DMS79 treated with DMSO at 0.1 percent for 48 hours (cell line): ENCODE measurements at regions not wholly inside any gene's neighbourhood (a gene's known extent, or its start where the extent isn't known, plus 50 kb on each side); places are given as distances from the start of the nearest gene placed in this dataset.
A peak's percentile ranks its signal among the peaks of the same experiment; 100 is the strongest.

Experiments
- DNase-seq: peaks from one replicate; lab custom pipeline; 2025; lab: John Stamatoyannopoulos, UW

DNA sequence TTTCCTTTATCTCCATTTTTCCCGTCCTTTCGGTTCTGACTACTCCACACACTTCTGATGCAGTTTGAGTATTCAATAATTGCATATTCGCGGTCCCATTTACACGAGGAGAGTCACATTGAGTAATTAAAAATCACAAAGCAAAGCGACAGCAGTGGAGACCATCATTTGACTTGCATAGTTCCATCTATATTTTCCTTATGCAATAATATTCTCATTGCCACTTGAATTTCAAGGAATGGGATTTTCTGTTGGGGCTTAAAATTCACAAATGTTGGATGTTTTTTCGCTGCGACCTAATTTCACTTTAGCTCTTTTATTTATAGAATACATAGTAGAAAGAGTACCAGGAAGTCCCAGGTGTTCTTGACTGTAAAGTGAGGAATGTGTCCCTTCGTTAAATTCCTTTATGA lies 186.8 kb downstream of the ZEB2 start:
- peak; percentile 22 for DNase-seq

GRCh38 chr2:144332356-144333142 lies 187.4 kb downstream of the ZEB2 start:
- DNase-seq, result peak; percentile 90

GRCh38 chr2:144331674-144332355 lies 188.1 kb downstream of the ZEB2 start:
- DNase-seq, result peak; percentile 81

- DNase-seq, result peak; percentile 45
These were observed 188.8 kb downstream of the ZEB2 start for GRCh38 chr2:144330951-144331673.

DNA sequence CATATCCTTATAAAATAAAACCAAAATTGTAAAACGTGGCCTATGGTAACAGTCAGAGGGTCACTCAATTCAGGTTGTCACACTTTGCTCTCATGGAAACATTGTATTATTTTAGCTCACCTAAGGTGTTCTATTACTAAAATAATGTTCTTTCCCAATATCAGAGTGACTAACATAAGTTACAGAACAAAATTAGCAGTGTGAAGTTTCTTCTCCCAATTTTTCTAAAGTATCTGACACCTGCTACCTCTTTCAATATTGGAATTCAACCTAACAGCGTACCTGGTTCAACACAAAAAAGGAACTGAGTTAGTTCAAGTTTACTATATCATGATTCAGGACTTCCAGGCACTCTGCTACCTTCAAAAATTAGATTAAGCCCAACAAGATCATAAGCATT lies 190.4 kb downstream of the ZEB2 start:
- no peak for DNase-seq

- no peak for DNase-seq
These were observed 191.0 kb downstream of the ZEB2 start for GRCh38 chr2:144328938-144329337.

- DNase-seq, result no peak
These were observed 193.1 kb downstream of the ZEB2 start for GRCh38 chr2:144326825-144327224.

DNA sequence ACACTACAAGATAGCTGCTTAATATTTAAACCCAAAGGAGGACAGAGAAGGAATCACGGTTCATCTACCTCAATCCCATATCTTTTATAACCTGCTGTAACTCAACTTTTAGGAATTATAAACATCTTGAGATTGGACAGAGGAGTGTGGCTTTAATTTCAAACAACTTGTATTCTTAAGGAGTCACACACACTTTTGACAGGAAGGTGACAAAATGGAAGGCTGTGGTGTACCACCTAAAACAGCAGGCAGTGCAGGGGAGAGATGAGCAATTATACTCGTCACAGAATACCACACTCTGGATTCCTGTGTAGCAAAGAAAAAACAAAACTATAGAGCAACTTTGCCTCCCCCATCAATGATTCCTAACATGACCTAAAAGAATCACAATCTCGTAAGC lies 194.8 kb downstream of the ZEB2 start:
- no peak for DNase-seq

GRCh38 chr2:144324446-144325045 lies 195.4 kb downstream of the ZEB2 start:
- no peak for DNase-seq

DNA sequence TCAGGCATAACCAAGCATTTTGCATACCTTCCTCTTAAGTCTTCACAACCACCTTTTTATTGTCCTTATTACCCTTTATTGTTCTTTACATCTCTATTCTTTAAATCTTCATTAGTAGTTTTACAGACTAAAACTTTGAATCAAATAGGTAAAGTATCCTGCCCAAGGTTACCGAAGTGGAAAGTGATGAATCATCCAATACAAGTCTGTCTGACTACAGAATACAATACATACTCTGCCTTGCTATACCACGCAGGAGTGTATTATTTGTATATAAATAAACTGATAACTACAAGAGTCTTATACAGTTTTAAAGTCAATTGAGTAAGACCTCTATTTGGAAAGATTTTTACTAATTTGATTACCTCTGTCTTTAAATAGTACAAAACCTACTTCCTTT lies 196.0 kb downstream of the ZEB2 start:
- DNase-seq, result no peak

DNA sequence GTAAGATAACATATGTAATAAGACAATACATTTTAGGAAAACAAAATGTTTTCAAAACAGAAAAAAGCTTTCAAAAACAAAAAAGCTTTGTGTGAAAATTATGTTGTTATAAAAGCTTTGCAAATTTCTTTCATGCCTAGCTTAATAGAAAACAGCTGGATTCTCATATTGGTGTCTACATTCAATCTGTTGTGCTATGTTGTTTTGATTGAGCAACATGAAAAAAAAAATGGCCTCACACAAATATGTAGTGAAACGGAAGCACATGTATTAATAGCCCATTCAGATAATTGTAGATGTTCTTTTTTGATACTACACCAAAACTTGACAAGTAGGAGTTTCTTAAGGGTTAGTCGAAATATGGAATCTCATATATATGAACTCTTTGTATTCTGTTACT lies 197.5 kb downstream of the ZEB2 start:
- DNase-seq, result no peak

DNA sequence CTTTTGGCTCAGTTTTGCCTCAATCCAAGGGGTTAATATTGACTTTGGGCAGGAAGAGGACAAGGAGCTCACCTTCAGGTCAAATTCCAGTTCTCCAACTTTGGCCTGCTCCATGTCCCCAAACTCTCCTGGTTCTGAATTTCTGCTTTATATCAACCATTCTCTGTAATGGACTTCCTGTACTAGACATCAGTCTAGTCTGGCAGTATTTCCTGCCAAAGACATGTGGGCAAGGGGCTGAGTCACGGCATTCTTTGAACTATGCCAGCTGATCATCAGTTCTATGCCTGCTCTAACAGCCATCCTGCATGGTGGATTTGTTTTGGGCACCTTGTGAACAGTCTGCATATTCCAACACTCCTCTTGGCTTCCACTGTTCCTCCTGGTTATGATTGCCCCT lies 199.4 kb downstream of the ZEB2 start:
- no peak for DNase-seq

DNA sequence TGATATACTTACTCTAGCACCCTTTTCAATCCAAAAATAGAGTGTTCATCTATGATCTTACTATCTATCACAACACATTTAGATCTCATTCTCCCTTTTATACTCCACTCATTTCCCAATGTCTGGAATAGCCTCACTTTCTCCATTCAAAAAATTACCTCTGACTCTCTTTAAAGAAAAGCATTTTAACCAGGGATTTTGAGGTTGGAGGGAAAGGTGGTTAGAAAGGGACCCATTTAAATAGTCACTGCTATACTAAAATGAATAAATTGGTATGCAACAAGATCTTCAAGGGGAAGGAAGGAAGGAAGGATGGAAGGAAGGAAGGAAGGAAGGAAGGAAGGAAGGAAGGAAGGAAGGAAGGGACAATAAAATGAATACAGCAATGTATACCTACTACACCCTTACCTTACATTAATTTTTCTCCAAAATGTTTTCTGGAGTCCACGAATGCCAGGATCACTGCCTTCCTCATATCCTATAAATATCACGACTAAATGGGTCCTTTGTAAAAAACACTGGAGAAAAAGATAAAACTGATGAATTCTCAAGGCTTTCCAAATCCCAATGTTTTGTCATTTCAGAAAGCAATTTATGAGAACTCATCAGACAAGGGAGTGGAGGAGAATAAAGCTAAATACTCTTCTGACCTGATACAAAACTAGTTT lies 202.7 kb downstream of the ZEB2 start:
- DNase-seq, result no peak

GRCh38 chr2:144310889-144311608 lies 208.9 kb downstream of the ZEB2 start:
- no peak for DNase-seq

DNA sequence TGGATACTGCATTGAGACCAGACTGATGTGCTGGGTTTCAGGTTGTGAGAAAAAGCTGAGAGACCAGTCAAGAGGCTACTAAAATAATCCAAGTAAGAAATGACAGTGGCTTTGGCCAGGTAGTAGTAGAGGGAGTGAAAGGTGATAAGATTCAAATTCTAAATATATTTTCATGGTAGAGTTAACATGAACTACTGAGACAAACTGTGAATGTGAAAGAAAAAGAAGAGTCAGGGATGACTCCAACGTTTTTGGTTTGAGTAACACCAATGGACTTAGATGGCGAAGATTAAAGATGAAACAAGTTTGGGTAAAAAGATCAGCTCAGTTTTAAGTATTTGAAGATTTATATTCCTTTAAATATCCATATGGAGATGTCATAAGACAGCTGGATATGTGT lies 209.4 kb downstream of the ZEB2 start:
- DNase-seq, result no peak

- DNase-seq, result no peak
These were observed 212.2 kb downstream of the ZEB2 start for GRCh38 chr2:144307711-144308110.

DNA sequence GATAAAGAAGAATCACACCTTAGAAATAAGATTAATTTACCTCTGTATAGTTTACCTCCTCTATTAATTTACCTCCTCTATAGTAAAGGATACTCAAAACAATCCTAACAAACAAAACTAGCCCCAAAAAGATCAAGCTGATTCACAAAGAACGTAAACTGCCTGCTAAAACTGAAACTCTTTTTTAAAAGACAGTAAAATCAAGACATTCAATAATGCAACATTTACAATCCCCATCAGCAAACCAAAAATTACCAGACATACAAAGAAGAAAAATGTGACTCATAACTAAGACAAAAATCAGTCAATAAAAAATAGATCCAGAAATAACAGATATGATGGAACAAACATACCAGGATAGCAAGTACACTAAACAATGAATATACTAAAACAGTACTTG lies 215.7 kb downstream of the ZEB2 start:
- DNase-seq, result no peak

GRCh38 chr2:144300632-144301031 lies 219.3 kb downstream of the ZEB2 start:
- DNase-seq, result no peak

DNA sequence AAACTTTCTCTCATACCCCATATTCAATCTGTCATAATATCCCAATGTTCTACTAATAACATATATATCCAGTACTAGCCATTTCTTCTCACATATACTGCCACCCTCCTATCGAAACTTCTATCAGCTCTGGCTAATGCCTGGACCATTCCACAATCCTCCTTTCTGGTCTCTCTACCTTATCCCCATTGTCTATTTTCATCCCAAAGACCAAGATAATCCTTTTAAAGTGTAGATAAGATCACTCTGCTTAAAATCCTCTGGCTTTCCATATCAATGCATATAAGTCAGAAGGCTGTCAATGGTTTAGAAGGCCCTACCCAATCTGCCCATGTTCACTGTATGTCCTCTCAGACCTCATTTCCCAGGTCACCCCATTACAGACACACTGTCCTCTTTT lies 229.6 kb downstream of the ZEB2 start:
- DNase-seq, result no peak

GRCh38 chr2:144288438-144288837 lies 231.5 kb downstream of the ZEB2 start:
- DNase-seq, result no peak

DNA sequence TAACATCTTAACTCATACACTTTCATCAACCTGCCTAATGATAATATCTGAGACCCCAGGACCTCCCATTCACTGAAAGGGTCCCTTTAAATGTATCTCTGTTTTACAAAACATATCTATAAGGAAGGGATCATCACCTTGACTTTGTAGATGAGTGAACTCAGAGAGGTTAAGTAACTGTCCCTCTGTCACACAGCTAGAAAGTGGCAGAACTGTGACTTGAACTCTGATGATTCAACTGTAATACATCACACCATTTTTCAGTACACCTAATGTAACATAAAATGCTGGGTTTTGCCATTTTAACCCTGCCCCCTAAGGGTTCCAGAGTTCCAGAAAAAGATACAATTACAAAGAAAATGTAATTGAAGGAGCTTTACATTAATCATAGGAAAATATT lies 234.6 kb downstream of the ZEB2 start:
- DNase-seq, result no peak
